Muscle of arm (tissue), 1 donor: ENCODE measurements at regions not wholly inside any gene's neighbourhood (a gene's known extent, or its start where the extent isn't known, plus 50 kb on each side); places are given as distances from the start of the nearest gene placed in this dataset.
"Not testable (repeated sequence)": the region's sequence is repeated elsewhere in the genome, so short reads cannot be mapped to it uniquely, and the experiment has no call there.

Source experiments
- DNase-seq: peaks from one replicate; pipeline ENCODE4 v3.0.0-alpha.2; 2013

DNA sequence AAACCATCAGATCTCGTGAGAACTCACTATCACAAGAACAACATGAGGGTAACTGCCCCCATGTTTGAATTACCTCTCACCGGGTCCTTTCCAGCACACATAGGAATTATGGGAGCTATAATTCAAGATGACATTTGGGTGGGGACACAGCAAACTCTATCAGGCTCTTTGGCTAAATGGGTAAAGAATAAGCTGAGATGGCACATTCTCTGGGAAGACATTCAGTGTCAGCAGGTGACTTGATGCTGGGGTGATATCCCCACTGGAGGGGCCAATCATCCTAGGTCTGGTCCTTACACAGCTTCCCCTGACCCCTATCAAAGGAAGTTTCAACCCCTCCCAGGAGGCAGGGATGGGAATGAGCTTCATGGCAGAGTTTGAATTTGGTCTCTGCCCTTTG lies 664.0 kb upstream of the EEF2KMT start:
- no peak for DNase-seq

DNA sequence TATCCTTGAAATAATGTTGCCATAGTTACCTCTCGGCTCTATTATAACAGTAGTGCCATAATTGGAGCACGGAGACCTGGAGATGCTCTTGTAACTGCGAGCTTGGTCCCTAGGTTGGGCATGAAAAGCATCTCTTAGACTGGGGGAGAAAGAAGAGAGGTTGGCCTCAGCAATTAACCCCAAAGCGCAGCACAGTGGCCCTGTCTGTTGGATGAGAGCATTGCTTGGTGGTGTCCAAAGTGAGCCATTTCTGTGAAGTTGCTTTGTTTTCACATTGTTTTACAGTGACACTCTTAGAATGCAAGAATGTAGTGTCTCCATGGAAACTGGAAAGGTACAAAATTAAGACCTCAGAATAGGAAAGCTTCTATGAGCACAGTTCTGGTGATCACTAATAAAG lies 660.7 kb upstream of the EEF2KMT start:
- no peak for DNase-seq

DNA sequence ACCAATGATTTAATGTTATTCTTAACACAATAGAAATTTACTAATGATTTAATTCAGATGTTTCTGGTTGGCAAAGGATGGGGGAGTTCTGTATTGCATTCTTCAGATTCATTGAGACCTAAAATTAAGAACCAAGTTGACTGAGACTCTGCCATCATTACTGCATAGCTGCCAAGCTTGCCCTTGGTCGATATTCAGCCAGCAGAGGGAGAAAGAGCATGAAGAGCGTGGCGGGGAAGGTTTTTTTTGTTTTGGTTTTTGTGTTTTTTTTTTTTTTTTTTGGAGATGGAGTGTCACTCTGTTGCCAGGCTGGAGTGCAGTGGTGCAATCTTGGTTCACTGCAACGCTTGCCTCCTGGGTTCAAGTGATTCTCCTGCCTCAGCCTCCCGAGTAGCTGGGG lies 659.4 kb upstream of the EEF2KMT start:
- DNase-seq = no peak

DNA sequence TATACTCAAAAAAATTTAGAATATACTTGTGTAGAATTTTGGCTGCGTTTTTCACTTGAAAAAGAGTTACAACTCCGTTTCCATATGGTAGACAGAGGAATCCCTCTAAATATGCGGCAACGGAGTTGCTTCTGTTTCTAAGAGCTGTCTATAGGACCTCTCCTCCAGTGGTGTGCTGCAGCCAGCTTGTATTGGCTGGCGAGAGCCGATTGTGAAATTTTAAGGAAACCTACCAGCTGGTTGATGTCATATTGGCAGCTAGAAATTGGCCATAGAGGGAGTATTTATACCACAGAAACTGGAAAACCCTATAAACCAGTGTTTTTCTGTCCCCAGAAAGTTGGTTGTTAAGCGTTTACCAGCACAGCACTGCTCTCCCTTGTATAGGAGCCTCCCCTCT lies 655.8 kb upstream of the EEF2KMT start:
- DNase-seq = no peak

DNA sequence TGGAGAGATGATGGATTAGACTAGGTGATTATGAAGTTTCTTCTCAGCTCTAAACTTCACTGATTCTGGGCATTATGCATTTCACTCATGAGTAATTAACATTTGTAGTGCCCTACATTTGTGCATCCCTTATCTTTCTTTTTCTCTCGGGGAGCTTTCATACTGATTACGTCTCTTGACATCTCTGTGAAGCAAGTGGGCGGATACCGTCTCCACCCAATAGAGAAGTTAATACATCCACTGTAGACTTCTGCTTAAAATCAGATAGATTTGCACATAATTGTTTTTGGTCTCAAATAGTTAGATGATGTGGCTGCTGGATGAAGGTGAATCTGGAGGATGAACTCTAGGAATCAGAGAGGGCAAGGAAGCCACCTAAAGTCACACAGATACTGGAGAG lies 653.6 kb upstream of the EEF2KMT start:
- no peak for DNase-seq

DNA sequence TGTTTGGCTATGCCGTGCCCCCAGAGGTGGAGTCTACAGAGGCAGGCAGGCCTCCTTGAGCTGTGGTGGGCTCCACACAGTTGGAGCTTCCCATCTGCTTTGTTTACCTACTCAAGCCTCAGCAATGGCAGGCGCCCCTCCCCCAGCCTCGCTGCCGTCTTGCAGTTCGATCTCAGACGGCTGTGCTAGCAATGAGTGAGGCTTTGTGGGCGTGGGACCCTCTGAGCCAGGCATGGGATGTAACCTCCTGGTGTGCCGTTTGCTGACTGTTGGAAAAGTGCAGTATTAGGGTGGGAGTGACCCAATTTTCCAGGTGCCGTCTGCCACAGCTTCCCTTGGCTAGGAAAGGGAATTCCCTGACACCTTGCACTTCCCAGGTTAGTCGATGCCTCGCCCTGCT lies 652.8 kb upstream of the EEF2KMT start:
- not testable (repeated sequence) for DNase-seq

DNA sequence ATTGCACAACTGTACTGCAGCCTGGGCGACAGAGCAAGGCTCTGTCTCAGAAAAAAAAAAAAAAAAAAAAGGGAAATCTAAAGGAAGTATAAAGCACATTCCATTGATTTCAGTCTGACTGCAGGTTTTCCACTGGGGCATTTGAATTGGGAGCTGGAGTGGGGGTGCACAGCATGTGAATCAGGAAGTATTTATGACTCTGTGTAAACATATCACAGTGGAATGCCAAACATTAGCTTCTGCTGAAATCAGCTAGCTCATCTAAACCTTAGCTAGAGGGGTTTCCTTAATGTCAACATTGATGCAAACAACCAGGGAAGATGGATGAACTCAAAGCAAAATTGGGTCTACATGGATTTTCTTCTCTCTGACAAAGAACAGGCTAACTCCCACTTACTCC lies 641.0 kb upstream of the EEF2KMT start:
- no peak for DNase-seq

DNA sequence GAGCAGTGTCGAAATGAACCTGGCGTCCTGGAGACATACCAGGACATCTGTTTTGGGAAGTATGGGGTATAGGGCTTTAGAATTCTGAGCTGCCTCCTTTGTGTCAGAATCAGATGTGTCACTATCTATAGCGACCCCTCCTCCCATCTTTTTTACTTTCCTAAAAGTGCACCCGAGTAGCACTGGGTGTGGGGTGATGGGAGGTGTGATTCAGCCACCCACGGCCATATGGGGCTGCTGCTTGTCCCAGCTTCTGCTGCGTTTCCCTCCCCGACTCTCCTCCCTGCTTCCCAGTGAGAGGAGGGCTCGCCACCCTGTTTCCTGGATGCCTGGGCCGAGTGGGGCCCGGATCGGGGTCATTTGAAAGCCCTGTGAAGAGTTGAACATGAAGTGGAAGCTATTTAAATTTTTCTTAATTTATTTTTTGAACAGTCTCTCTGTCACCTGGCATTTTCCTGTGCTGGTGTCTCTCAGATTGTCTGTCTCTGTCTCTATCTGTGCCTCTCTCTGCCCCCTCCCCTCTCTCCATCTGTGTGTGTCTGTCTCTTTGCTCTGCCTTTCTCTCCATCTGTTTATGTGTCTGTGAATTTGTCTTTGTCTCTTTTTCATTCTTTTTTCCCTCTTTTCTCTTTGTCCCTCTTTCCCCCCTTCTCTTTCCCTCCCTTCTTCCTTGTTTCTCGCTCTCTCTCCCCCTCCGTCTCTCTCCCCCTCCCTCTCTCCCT lies 638.8 kb upstream of the EEF2KMT start:
- no peak for DNase-seq

DNA sequence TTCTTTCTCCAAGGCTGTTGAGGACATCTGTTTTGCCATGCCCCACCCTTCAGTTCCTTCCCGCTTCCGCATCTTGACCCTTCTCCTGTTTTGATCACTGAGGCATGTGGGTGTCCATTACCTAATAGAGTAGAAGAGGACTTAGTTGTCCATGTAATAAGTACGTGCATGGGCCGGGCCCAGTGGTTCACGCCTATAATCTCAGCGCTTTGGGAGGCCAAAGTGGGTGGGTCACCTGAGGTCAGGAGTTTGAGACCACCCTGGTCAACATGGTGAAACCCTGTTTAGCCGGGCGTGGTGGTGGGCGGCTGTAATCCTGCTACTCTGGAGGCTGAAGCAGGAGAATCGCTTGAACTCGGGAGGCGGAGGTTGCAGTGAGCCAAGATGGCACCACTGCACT lies 637.8 kb upstream of the EEF2KMT start:
- no peak for DNase-seq

DNA sequence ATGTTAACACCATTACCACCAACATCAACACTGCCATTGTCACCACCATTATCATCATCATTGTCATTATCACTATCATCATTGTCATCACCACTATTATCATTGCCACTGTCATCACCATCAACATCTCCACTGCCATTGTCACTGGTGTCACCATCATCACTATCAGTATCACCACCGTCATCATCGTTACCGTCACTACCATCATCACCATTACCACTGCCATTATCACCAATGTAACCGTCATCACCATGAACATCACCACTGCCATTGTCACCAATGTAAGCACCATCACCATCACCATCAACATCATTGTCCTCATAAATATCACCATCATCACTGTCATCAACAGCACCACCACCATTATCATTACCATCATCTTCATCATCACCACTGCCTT lies 633.2 kb upstream of the EEF2KMT start:
- no peak for DNase-seq

DNA sequence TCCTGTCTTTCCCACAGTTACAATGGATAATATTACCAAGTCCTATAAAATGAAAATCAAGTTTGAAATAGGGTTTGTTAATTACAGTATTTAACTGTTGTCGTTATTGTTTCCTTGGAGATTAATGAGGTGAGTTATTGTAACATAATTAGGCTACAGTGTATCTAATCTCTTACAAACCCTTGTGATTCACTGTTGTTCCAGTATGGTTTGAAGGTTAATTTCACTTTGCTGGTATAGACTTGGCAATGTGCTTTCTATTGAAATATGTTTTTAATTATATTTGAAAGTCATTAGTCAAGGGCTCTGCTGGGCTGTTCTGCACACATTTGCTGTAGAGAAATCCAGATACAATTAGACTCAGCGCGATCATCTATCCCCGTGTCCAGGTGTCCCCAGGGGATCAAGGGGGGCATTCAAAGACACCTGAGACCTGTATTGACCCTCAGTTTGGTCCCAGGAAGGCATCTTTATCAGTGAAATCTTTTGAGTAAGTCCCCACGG lies 624.6 kb upstream of the EEF2KMT start:
- DNase-seq = no peak

DNA sequence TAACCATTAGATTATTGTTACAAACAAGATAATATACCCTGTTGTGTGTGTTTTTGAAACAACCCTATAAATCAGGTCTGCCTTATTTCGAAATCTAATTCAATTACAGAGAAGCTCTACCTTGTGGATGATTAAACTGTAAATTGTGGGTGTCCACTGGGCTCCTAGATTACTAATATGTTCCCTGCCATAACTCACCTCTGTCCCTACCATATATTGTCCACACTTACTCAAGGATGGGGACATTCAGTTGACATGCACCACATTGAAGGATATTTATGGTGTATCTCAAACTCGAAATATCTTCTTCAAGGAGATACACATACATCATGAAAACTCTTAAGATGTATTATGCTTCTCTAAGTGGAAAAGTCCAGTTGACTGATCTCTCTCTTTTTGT lies 617.6 kb upstream of the EEF2KMT start:
- DNase-seq = no peak

DNA sequence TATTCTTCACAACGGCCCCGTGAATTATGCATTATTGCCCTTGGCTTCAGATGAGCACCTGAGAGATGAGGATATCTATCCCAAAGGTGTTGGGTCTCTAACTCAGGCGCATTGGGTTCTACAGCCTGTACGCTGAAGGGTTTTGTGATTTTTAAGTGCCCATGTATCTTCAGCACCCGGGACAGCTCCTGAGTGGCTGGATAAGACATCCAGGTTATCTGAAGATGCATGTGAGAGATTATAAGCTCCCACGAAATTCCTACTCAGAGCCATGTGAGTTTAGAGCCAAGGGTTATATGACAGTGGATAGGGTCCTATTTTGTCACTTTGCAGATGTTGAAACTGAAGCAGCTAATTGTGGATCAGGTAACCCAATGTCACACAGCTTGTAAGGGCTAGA lies 612.3 kb upstream of the EEF2KMT start:
- DNase-seq = peak; percentile 13

DNA sequence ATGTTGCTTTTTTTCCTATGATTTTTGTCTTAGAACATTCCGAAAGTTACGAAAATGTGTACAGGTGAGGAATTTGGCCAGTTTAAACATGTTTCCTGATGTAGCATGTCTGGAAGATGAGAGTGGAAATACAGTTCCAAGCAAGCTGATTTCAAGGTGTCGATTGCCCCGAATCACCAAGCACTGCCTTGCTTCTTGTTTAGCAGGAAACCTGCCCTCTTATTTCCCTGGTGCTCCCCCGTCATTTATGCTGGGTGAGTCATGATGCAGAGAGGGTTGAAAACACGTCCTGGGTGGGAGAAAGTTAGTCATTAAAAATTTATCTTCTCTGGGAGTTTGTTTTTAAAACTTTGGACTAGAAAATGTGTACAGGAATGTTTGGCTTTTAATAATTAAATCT lies 608.6 kb upstream of the EEF2KMT start:
- DNase-seq = no peak

DNA sequence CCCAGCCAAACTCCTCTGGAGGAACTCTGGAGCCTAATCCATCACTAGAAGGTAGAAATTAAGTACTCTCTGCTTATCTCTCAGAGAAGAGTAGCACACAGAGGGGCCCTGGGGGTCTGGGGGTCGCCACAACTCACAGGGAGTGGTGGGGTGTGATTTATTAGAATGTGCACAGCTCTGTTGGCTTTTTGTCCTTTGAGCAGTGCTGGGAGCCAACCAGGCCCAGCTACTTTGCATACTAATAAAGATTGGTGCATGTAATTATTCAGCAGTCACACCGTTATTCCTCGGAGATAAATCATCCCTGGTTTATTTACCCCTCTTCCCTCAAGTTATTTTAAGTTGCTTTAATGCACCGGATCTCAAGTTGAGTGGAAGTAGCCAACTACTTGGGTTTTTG lies 606.7 kb upstream of the EEF2KMT start:
- DNase-seq = no peak

DNA sequence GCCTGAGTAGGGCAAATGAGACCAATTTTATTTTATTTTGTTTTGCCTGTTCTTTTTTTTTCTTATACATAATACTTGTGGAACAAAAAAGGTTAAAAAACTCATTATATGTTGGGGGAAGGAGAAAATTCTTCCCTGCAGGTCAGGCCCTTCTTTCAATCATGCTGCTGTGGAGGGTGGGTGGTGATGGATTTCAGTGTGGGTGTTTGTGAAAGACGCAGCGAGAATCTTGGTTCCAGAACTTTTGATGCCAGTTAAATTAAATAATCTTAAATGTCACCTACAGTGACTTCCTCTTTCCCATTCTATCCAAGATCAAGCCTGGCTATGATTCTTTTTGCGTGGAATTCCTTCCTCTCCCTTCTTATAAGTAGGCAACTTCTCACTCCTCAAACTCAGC lies 595.8 kb upstream of the EEF2KMT start:
- no peak for DNase-seq

DNA sequence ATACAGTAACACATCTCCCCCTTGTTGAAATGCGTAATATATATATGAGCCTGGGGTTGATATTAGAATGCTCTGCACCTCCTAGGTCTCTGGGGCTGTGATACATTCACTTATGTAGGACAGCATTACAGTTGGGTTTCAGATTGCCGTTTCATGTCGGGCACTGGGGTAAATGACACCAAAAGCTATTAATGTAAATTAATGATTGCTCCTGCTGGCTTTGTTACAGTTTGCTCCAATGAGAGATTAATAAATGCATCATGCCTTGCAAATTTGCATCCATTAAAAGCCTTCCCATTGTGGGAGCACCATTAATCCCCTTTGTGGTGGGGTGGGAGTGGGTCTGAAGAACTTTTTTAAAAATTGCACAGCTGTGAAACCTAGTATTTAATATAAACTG lies 584.4 kb upstream of the EEF2KMT start:
- no peak for DNase-seq

DNA sequence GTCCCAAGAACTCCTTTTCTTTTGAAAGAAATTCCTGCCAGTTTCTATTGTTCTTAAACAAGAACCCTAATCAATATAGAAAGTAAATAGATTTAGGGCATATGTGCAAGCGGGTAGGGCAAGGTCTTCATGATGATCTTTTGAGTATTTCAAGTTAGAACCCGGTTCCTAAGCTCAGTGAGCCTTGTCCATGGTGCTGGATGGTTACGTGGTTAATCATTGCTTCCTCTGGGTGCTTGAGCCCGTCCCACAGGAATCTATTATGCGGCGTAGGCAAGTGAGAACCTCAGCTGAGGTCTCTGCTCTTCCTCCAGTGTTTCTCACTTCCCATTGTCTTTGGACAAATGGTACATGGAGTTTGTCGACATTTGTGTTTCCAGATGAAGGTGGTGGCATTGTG lies 580.8 kb upstream of the EEF2KMT start:
- DNase-seq = no peak

DNA sequence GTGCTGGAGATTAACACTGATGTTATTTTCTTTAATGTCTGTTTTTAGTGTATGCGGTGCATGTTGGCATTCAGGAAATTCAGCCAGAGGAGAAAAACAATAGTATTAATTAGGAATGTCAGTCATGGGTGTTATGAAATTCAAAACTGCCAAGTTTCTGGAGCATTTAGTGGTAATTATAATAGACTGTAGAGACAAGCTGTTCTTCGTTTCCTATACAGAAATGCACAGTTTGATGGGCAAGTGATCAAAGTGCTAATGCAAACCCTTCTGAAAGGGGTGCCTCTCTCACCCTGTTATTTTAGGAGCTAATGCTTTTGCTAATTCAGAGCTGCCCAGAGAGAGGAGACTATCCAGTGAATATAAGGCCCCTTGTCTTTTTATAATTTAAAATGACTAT lies 573.8 kb upstream of the EEF2KMT start:
- no peak for DNase-seq

DNA sequence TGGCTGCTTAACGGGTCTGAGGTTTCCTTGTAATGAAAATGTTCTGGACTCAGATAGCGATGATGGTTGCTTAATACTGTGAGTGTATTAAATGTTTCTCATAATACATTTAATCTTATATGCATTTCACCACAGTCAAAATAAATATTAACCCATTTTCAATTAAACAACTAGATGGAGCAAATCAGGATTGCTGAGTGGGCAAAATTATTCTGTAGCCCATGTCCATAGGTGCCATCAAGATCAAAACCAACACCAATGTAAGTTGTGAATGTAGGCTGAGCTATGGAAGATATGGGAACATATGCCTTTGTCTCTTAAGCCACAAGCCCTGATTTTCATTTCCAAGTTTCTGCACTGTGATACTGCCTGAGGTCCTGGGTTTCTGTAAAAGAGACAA lies 572.6 kb upstream of the EEF2KMT start:
- DNase-seq = no peak

DNA sequence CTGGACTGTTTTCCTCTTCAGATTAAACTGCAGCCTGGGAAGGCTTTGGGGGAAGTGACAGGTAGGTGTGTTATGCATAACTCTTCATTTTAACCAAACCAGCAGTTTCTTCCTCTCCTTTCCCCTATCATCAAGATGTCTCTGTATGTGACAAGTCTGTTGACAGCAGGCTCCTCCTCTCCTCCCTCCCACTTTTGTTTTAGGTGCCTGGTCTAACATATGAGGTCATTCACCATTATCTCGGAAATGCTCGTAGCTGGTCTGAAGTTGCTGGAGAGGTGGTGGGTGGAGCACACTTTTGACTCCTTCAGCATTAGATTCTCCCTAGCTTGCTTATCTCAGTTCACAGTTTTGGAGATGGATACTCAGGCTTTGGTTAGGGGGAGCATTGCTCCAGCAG lies 571.0 kb upstream of the EEF2KMT start:
- no peak for DNase-seq

DNA sequence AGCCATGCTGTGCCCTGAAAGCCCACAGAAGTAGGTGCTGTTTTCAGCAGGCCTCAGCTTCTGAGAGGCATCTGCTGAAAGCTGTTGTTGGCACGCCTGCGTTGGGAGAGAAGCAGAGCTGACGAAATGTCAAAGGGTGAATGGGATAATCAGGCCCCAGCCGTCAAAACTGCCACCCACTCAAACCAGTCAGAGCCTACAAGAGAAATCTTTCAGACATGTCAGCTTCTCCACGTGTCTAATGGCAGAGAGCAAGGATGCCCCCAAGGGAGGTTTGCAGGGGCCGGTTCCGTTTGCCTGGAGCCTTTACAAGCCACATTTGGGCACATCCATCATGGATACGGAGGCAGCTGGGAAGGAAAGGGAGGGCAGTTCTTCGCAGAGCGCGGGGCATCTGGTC lies 568.2 kb upstream of the EEF2KMT start:
- no peak for DNase-seq

DNA sequence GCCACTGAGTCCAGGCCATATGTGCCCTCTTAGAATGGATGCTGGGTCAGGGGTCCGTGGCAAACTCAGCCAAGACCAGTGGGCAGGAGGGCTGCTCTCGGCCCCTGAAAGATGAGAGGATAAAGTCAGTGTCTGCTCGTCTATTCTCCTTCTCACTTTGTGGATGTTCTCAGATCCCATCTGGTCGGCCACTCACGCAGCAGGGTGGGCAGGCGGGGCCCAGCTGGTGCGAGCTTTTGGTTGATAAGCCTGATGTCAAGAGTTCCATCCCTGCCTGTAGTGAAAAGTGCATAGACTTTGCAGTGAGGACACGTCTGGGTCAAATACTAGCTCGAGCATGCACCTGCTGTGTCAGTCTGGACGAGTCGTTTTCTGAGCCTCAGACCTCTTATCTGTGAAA lies 556.2 kb upstream of the EEF2KMT start:
- DNase-seq = no peak

DNA sequence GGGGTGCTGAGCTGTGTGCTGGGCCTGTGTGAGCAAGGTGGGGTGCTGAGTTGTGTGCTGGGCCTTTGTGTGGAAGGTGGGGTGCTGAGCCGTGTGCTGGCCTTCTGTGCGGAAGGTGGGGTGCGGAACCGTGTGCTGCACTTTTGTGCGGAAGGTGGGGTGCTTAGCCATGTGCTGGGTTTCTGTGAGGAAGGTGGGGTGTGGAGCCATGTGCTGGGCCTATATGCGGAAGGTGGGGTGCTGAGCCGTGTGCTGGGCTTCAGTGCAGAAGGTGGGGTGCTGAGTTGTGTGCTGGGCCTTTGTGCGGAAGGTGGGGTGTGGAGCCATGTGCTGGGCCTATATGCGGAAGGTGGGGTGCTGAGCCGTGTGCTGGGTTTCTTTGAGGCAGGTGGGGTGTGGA lies 555.4 kb upstream of the EEF2KMT start:
- no peak for DNase-seq
